ENCODE measurements at regions not wholly inside any gene's neighbourhood (a gene's known extent, or its start where the extent isn't known, plus 50 kb on each side); places are given as distances from the start of the nearest gene placed in this dataset.

- TF ChIP-seq FOXM1 (IDR thresholded peaks at IDR 0.05; ENCODE audit: borderline replicate concordance): no peak
- no peak for TF ChIP-seq ZNF384 (IDR thresholded peaks at IDR 0.05)
- TF ChIP-seq ARNT (IDR thresholded peaks at IDR 0.05): no peak
- TF ChIP-seq ELF4 (IDR thresholded peaks at IDR 0.05): no peak
- no peak for TF ChIP-seq SP1 (IDR thresholded peaks at IDR 0.05)
- TF ChIP-seq FOXA1 (IDR thresholded peaks at IDR 0.05): no peak
- TF ChIP-seq FOXK2 (IDR thresholded peaks at IDR 0.05): no peak
Observed at GRCh38 chr16:10250137-10250828, 68.1 kb upstream of the GRIN2A start.
